GM12891 (cell line): ENCODE measurements at regions not wholly inside any gene's neighbourhood (a gene's known extent, or its start where the extent isn't known, plus 50 kb on each side); places are given as distances from the start of the nearest gene placed in this dataset.

Experiments
- POLR2A ChIP-seq: IDR thresholded peaks from 2 replicates; pipeline ENCODE4 v1.6.1; 2011; ENCODE audit warnings: low read depth, low read length, control low read depth
- POLR2AphosphoS5 ChIP-seq: IDR thresholded peaks from 2 replicates; pipeline ENCODE4 v1.6.1; 2011; ENCODE audit warnings: low read depth, low read length, control low read depth
- TAF1 ChIP-seq: IDR thresholded peaks from 2 replicates; pipeline ENCODE4 v1.6.1; 2011; ENCODE audit warnings: low read depth, low read length, control low read depth

- no peak for TF ChIP-seq POLR2A
- TF ChIP-seq POLR2AphosphoS5, result no peak
- no peak for TF ChIP-seq TAF1
Observed at GRCh38 chr18:38368886-38369285, 803.3 kb upstream of the CELF4 start.
